GM23338 (cell line): ENCODE measurements at regions not wholly inside any gene's neighbourhood (a gene's known extent, or its start where the extent isn't known, plus 50 kb on each side); places are given as distances from the start of the nearest gene placed in this dataset.

Experiments
- ATAC-seq: fragments of 200-7000 bp; cut with Tn5 transposase; 3 replicates; pipeline ENCODE4 v1.9.1; 2020
- DNase-seq: peaks from one replicate; pipeline ENCODE4 v3.0.0-alpha.2; 2015; ENCODE audit warnings: low spot score
- H2AFZ ChIP-seq: fragments of 200-600 bp; sonication (generic); 2 replicates; pipeline ENCODE4 v1.8.0; 2016; ENCODE audit warnings: antibody characterized with exemption, mild to moderate bottlenecking, moderate library complexity
- H3F3A ChIP-seq: fragments of 200-600 bp; sonication (generic); replicated peaks from 2 replicates; pipeline ENCODE4 v1.8.0; 2017; ENCODE audit warnings: antibody characterized with exemption, mixed run types, low read depth
- H3K27ac ChIP-seq: fragments of 200-600 bp; sonication (generic); 2 replicates; pipeline ENCODE4 v1.6.1; 2016; ENCODE audit warnings: low read depth
- H3K27me3 ChIP-seq: fragments of 200-600 bp; sonication (generic); 2 replicates; pipeline ENCODE4 v1.8.0; 2016; ENCODE audit warnings: mild to moderate bottlenecking, mixed run types, moderate library complexity; ENCODE audit not compliant: insufficient read depth
- H3K36me3 ChIP-seq: fragments of 200-600 bp; sonication (generic); 2 replicates; pipeline ENCODE4 v1.8.0; 2016; ENCODE audit warnings: mild to moderate bottlenecking; ENCODE audit not compliant: insufficient read depth
- H3K4me1 ChIP-seq: fragments of 200-600 bp; sonication (generic); 2 replicates; pipeline ENCODE4 v1.8.0; 2016; ENCODE audit warnings: mild to moderate bottlenecking, moderate library complexity; ENCODE audit not compliant: insufficient read depth
- H3K4me2 ChIP-seq: fragments of 200-600 bp; sonication (generic); 2 replicates; pipeline ENCODE4 v1.7.1; 2017; ENCODE audit warnings: mixed run types
- H3K4me3 ChIP-seq: fragments of 200-600 bp; sonication (generic); 2 replicates; pipeline ENCODE4 v1.6.1; 2016; ENCODE audit warnings: mixed run types
- H3K79me2 ChIP-seq: fragments of 200-600 bp; sonication (generic); replicated peaks from 2 replicates; pipeline ENCODE4 v1.8.0; 2017; ENCODE audit warnings: mild to moderate bottlenecking; ENCODE audit not compliant: insufficient read depth
- H3K9me2 ChIP-seq: fragments of 200-600 bp; sonication (generic); 2 replicates; pipeline ENCODE4 v1.8.0; 2017; ENCODE audit not compliant: insufficient read depth
- H4K20me1 ChIP-seq: fragments of 200-600 bp; sonication (generic); replicated peaks from 2 replicates; pipeline ENCODE4 v1.8.0; 2017; ENCODE audit warnings: mild to moderate bottlenecking; ENCODE audit not compliant: insufficient read depth
- H3K27ac Mint-ChIP-seq: 2 replicates; pipeline ENCODE4 v1.8.0; 2020; ENCODE audit warnings: inconsistent platforms, mild to moderate bottlenecking, moderate library complexity, mixed read lengths
- H3K27me3 Mint-ChIP-seq: 3 replicates; pipeline ENCODE4 v1.8.0; 2022; ENCODE audit warnings: low read depth, mild to moderate bottlenecking, moderate library complexity, mixed read lengths, inconsistent platforms; ENCODE audit not compliant: insufficient read depth, poor library complexity
- H3K36me3 Mint-ChIP-seq: 3 replicates; pipeline ENCODE4 v1.8.0; 2021; ENCODE audit warnings: low read depth, mild to moderate bottlenecking, inconsistent platforms, moderate library complexity, mixed read lengths
- H3K4me1 Mint-ChIP-seq: 3 replicates; pipeline ENCODE4 v1.8.0; 2020; ENCODE audit warnings: mild to moderate bottlenecking, inconsistent platforms, mixed read lengths
- H3K4me3 Mint-ChIP-seq: 3 replicates; pipeline ENCODE4 v1.8.0; 2021; ENCODE audit warnings: moderate library complexity, mild to moderate bottlenecking, inconsistent platforms, mixed read lengths
- H3K9me3 Mint-ChIP-seq: 3 replicates; pipeline ENCODE4 v1.8.0; 2020; ENCODE audit warnings: moderate library complexity, mild to moderate bottlenecking, inconsistent platforms, mixed read lengths
- CREB1 ChIP-seq: fragments of 250-450 bp; sonication (Bioruptor Pico); IDR thresholded peaks from 2 replicates; pipeline ENCODE4 v1.5.0; 2020; ENCODE audit warnings: low read depth, mild to moderate bottlenecking, moderate library complexity
- CTCF ChIP-seq, 2 experiments: fragments of 200-600 bp in 1 of 2; sonication (generic) in 1 of 2; conservative IDR thresholded peaks; 2 replicates each; pipeline versions ENCODE4 v1.5.1 to v1.6.1; 2016 to 2017; ENCODE audit warnings: antibody characterized with exemption in 2 of 2, low read depth in 2 of 2, mild to moderate bottlenecking in 2 of 2, moderate library complexity in 1 of 2
- ETS1 ChIP-seq: IDR thresholded peaks from 2 replicates; pipeline ENCODE4 v1.6.1; 2016; ENCODE audit warnings: antibody characterized with exemption
- EZH2 ChIP-seq: fragments of 200-600 bp; sonication (generic); IDR thresholded peaks from one replicate; pipeline ENCODE4 v1.8.0; 2017; ENCODE audit warnings: antibody characterized with exemption, mild to moderate bottlenecking, low read depth; ENCODE audit not compliant: unreplicated experiment
- EZH2phosphoT487 ChIP-seq: fragments of 200-600 bp; sonication (generic); IDR thresholded peaks from one replicate; pipeline ENCODE4 v1.8.1; 2018; ENCODE audit warnings: antibody characterized with exemption; ENCODE audit not compliant: unreplicated experiment
- JUNB ChIP-seq: IDR thresholded peaks from one replicate; pipeline ENCODE4 v1.6.1; 2016; ENCODE audit warnings: antibody characterized with exemption; ENCODE audit not compliant: unreplicated experiment
- NANOG ChIP-seq: IDR thresholded peaks from 2 replicates; pipeline ENCODE4 v1.6.1; 2016; ENCODE audit warnings: antibody characterized with exemption, borderline replicate concordance
- POLR2AphosphoS5 ChIP-seq: IDR thresholded peaks from 2 replicates; pipeline ENCODE4 v1.6.1; 2016; ENCODE audit warnings: antibody characterized with exemption, low read depth
- REST ChIP-seq: IDR thresholded peaks from one replicate; pipeline ENCODE4 v1.6.1; 2018; ENCODE audit warnings: antibody characterized with exemption; ENCODE audit not compliant: unreplicated experiment
- STAT1 ChIP-seq: IDR thresholded peaks from one replicate; pipeline ENCODE4 v1.6.1; 2016; ENCODE audit warnings: antibody characterized with exemption; ENCODE audit not compliant: unreplicated experiment
- ZNF114 ChIP-seq: fragments of 250-450 bp; sonication (Bioruptor Pico); IDR thresholded peaks from 2 replicates; pipeline ENCODE4 v1.5.0; 2020; ENCODE audit warnings: mild to moderate bottlenecking, moderate library complexity
- ZNF331 ChIP-seq: fragments of 250-450 bp; sonication (Bioruptor Pico); IDR thresholded peaks from 2 replicates; pipeline ENCODE4 v1.5.0; 2020; ENCODE audit warnings: low read depth, mild to moderate bottlenecking, moderate library complexity
- ZNF462 ChIP-seq: fragments of 250-450 bp; sonication (Bioruptor Pico); IDR thresholded peaks from 2 replicates; pipeline ENCODE4 v1.5.0; 2020; ENCODE audit warnings: mild to moderate bottlenecking, moderate library complexity

- Mint-ChIP-seq H3K4me1 (peaks cover 10% of the 10 kb centered on the region), H3K27ac (no peak overlapping the region), H3K4me3 (no peak overlapping the region), H3K36me3 (peaks cover 76% of the 10 kb centered on the region), H3K27me3 (no peaks in the 10 kb centered on the region), H3K9me3 (peaks cover 54% of the 10 kb centered on the region)
- H3K79me2 ChIP-seq, result no peaks in the 10 kb centered on the region
- H3K27me3 ChIP-seq, result no peaks in the 10 kb centered on the region
- H3K9me2 ChIP-seq, result peaks cover 22% of the 10 kb centered on the region
- DNase-seq, result no peak
- peaks cover 9% of the 10 kb centered on the region for H3F3A ChIP-seq
- no peaks in the 10 kb centered on the region for H4K20me1 ChIP-seq
- H3K4me2 ChIP-seq, result no peak overlapping the region
- TF ChIP-seq CREB1 (CRISPR knock-in tag), result no peak
- no peak for TF ChIP-seq STAT1
- TF ChIP-seq ETS1, result no peak
- TF ChIP-seq ZNF462, result no peak
- no peak for TF ChIP-seq EZH2
- TF ChIP-seq ZNF114 (CRISPR knock-in tag), result no peak
- TF ChIP-seq CTCF (conservative IDR thresholded peaks at IDR 0.05; ENCODE audit: low read depth in 2 of 2), result no peak
- no peak for TF ChIP-seq REST
- no peak for TF ChIP-seq ZNF331
- no peak for TF ChIP-seq POLR2AphosphoS5
- no peak for TF ChIP-seq EZH2phosphoT487
- no peak for TF ChIP-seq JUNB
- TF ChIP-seq NANOG, result no peak
- no peak for ATAC-seq
- no peak overlapping the region for H3K27ac ChIP-seq
- H3K4me1 ChIP-seq, result peaks cover 2% of the 10 kb centered on the region; the same call in 1 of the 2 replicates
- 0 out of 2 replicates have a peak, but pooled peaks cover 6% of the 10 kb centered on the region for H3K36me3 ChIP-seq
- H2AFZ ChIP-seq, result no peak overlapping the region
- H3K4me3 ChIP-seq, result no peak overlapping the region
Observed at GRCh38 chr11:10358696-10359095, 53.8 kb downstream of the ADM start.
